ENCODE measurements at regions not wholly inside any gene's neighbourhood (a gene's known extent, or its start where the extent isn't known, plus 50 kb on each side); places are given as distances from the start of the nearest gene placed in this dataset.

GRCh38 chr21:14683063-14683462, 136.9 kb upstream of the SAMSN1 start:
- TF ChIP-seq CTCF (IDR thresholded peaks at IDR 0.05; ENCODE audit: low read depth, low read length) = no peak
- no peak for DNase-seq (ENCODE audit: low read depth, low spot score)
- no peak overlapping the region for H3K4me3 ChIP-seq (ENCODE audit: low read depth, low read length)
- in situ Hi-C loops (cut with HindIII; ENCODE audit: low sequenced_read_pairs) = no loop called here

GRCh38 chr21:14678973-14679574, 133.0 kb upstream of the SAMSN1 start:
- H3K4me3 ChIP-seq (ENCODE audit: low read depth, low read length) = no peak overlapping the region
- in situ Hi-C loops (cut with HindIII; ENCODE audit: low sequenced_read_pairs) = no loop called here
- DNase-seq (ENCODE audit: low read depth, low spot score) = no peak
- no peak for TF ChIP-seq CTCF (IDR thresholded peaks at IDR 0.05; ENCODE audit: low read depth, low read length)

GRCh38 chr21:14677639-14678179, 131.6 kb upstream of the SAMSN1 start:
- H3K4me3 ChIP-seq (ENCODE audit: low read depth, low read length) = no peak overlapping the region
- in situ Hi-C loops (cut with HindIII; ENCODE audit: low sequenced_read_pairs) = no loop called here
- no peak for TF ChIP-seq CTCF (IDR thresholded peaks at IDR 0.05; ENCODE audit: low read depth, low read length)
- DNase-seq (ENCODE audit: low read depth, low spot score) = no peak

- no peak for TF ChIP-seq CTCF (IDR thresholded peaks at IDR 0.05; ENCODE audit: low read depth, low read length)
These were observed 130.9 kb upstream of the SAMSN1 start for GRCh38 chr21:14677013-14677412.

GRCh38 chr21:14675774-14676530, 129.8 kb upstream of the SAMSN1 start:
- in situ Hi-C loops (cut with HindIII; ENCODE audit: low sequenced_read_pairs) = no loop called here
- TF ChIP-seq CTCF (IDR thresholded peaks at IDR 0.05; ENCODE audit: low read depth, low read length) = no peak
- DNase-seq (ENCODE audit: low read depth, low spot score) = no peak
- no peak overlapping the region for H3K4me3 ChIP-seq (ENCODE audit: low read depth, low read length)

More at GRCh38 chr21:14677013-14677412, 130.9 kb upstream of the SAMSN1 start:
- in situ Hi-C loops (cut with HindIII; ENCODE audit: low sequenced_read_pairs) = no loop called here
- no peak for DNase-seq (ENCODE audit: low read depth, low spot score)
- H3K4me3 ChIP-seq (ENCODE audit: low read depth, low read length) = no peak overlapping the region

- in situ Hi-C loops (cut with HindIII; ENCODE audit: low sequenced_read_pairs) = no loop called here
- H3K4me3 ChIP-seq (ENCODE audit: low read depth, low read length) = no peak overlapping the region
- no peak for TF ChIP-seq CTCF (IDR thresholded peaks at IDR 0.05; ENCODE audit: low read depth, low read length)
- DNase-seq (ENCODE audit: low read depth, low spot score) = no peak
These were observed 127.5 kb upstream of the SAMSN1 start for GRCh38 chr21:14673649-14674048.
